ENCODE measurements at regions not wholly inside any gene's neighbourhood (a gene's known extent, or its start where the extent isn't known, plus 50 kb on each side); places are given as distances from the start of the nearest gene placed in this dataset.
"Not testable (repeated sequence)": the region's sequence is repeated elsewhere in the genome, so short reads cannot be mapped to it uniquely, and the experiment has no call there.

GRCh38 chr22:11029534-11029933 lies 4498.5 kb upstream of the OR11H1 start:
- TF ChIP-seq SIX5 (IDR thresholded peaks at IDR 0.05; ENCODE audit: low read depth, low read length); POLR2A (IDR thresholded peaks at IDR 0.05; ENCODE audit: control extremely low read depth in 1 of 2, low read depth in 2 of 2, low read length in 2 of 2); CTCF (IDR thresholded peaks at IDR 0.05; ENCODE audit: control extremely low read depth in 1 of 3, insufficient read depth in 1 of 3, low read depth in 1 of 3, low read length in 3 of 3): not testable (repeated sequence)
